ENCODE measurements at regions not wholly inside any gene's neighbourhood (a gene's known extent, or its start where the extent isn't known, plus 50 kb on each side); places are given as distances from the start of the nearest gene placed in this dataset.
A peak's percentile ranks its signal among the peaks of the same experiment; 100 is the strongest.

DNA sequence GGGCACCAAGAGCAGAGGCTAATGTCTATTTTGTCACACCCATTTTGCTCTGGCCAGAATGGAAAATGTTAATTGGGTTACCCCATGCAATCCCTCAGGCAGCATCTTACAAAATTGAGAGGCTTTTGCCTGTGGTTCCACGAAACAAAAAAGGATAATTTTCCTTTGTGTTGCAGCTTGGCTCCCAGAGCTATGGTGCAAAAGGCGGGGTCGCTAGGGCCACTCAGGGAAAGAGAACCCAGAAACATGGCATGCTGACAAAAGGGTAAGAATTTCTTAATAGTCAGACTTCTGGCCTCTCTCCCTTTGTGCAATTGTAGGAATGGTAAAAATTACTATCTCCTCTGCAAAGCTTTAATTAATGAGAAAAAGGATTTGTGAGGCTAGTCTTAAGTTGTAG is 119.6 kb upstream of the BANK1 start:
- Histone ChIP-seq H3K4me3 (no peak overlapping the region), H3K9me3 (peaks cover 0 to 7% (median 0%) of the 10 kb centered on the region in 4 donors), H3K4me1 (no peaks in the 10 kb centered on the region), H3K27me3 (no peaks in the 10 kb centered on the region), H3K27ac (no peak overlapping the region), H3K36me3 (no peaks in the 10 kb centered on the region)
- WGBS, 2 donors = 80 to 89% methylated on average over 3 of the region's 3 CpGs
- ATAC-seq (ENCODE audit: low FRiP score in 2 of 2) = no peak
- TF ChIP-seq POLR2A (IDR thresholded peaks at IDR 0.05) = no peak
- no peak for TF ChIP-seq EP300 (IDR thresholded peaks at IDR 0.05)
- TF ChIP-seq, protein P1, sequence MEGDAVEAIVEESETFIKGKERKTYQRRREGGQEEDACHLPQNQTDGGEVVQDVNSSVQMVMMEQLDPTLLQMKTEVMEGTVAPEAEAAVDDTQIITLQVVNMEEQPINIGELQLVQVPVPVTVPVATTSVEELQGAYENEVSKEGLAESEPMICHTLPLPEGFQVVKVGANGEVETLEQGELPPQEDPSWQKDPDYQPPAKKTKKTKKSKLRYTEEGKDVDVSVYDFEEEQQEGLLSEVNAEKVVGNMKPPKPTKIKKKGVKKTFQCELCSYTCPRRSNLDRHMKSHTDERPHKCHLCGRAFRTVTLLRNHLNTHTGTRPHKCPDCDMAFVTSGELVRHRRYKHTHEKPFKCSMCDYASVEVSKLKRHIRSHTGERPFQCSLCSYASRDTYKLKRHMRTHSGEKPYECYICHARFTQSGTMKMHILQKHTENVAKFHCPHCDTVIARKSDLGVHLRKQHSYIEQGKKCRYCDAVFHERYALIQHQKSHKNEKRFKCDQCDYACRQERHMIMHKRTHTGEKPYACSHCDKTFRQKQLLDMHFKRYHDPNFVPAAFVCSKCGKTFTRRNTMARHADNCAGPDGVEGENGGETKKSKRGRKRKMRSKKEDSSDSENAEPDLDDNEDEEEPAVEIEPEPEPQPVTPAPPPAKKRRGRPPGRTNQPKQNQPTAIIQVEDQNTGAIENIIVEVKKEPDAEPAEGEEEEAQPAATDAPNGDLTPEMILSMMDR (IDR thresholded peaks at IDR 0.05) = no peak
- TF ChIP-seq POLR2AphosphoS5 (IDR thresholded peaks at IDR 0.05) = no peak
- no peak for DNase-seq

DNA sequence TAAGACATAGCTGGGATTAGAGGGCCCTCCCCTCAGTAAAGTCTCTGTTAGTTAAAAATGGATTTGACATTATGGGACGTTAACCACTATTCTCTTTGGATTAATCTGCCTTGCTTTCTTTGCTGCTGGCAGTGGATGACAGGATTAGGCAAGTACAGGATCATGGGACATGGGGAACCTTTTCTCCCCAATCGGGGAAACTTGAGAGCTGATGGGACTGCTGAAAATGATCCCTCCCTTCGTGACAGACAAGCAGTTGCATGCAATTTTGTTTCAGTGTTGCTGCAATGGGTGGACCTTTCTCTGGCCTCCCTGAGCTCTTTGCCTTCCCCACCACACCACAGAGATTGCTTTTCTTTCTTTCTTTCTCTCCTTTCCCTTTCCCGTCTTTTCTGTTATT is 120.2 kb upstream of the BANK1 start:
- Histone ChIP-seq H3K4me1 (no peaks in the 10 kb centered on the region), H3K9me3 (peaks cover 0 to 7% (median 0%) of the 10 kb centered on the region in 4 donors), H3K27ac (no peak overlapping the region), H3K36me3 (no peaks in the 10 kb centered on the region), H3K27me3 (no peaks in the 10 kb centered on the region), H3K4me3 (no peak overlapping the region)
- 87 to 88% methylated on average over 4 of the region's 4 CpGs for WGBS, 2 donors
- ATAC-seq (ENCODE audit: low FRiP score in 2 of 2) (no peak), DNase-seq (no peak)
- TF ChIP-seq POLR2A (IDR thresholded peaks at IDR 0.05) = no peak
- no peak for TF ChIP-seq EP300 (IDR thresholded peaks at IDR 0.05)
- no peak for TF ChIP-seq POLR2AphosphoS5 (IDR thresholded peaks at IDR 0.05)
- TF ChIP-seq, protein P1 (IDR thresholded peaks at IDR 0.05) = no peak

DNA sequence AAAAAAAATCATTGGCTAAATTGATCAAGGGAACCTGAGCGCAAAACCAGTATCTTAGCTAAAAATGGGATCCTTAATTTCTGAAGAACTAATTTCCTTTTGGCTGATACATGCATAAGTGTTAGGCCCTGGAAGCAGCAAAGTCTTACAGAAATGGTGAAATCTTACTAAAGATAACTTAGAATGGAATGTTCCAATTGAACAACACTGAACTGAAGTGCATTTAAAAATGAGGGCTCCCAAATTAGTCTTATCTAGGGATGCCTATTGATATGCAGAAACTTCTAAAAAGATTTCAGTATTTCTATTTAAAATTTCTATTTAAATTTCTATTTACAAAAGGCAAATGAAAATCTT is 120.7 kb upstream of the BANK1 start:
- H3K27ac ChIP-seq = peak overlapping the region in 1 of 4 donors; percentile 56
- TF ChIP-seq POLR2AphosphoS5 (IDR thresholded peaks at IDR 0.05) (no peak), POLR2A (IDR thresholded peaks at IDR 0.05) (no peak), EP300 (IDR thresholded peaks at IDR 0.05) (no peak)
- TF ChIP-seq, protein P1 (IDR thresholded peaks at IDR 0.05) = no peak
- H3K4me3 ChIP-seq = no peak overlapping the region
- H3K4me1 ChIP-seq = no peaks in the 10 kb centered on the region
- H3K27me3 ChIP-seq = no peaks in the 10 kb centered on the region
- DNase-seq (no peak), ATAC-seq (ENCODE audit: low FRiP score in 2 of 2) (no peak)
- H3K36me3 ChIP-seq = no peaks in the 10 kb centered on the region
- WGBS, 2 donors = 91 to 96% methylated on average over 1 of the region's 1 CpG
- H3K9me3 ChIP-seq = peaks cover 0 to 7% (median 0%) of the 10 kb centered on the region in 4 donors

DNA sequence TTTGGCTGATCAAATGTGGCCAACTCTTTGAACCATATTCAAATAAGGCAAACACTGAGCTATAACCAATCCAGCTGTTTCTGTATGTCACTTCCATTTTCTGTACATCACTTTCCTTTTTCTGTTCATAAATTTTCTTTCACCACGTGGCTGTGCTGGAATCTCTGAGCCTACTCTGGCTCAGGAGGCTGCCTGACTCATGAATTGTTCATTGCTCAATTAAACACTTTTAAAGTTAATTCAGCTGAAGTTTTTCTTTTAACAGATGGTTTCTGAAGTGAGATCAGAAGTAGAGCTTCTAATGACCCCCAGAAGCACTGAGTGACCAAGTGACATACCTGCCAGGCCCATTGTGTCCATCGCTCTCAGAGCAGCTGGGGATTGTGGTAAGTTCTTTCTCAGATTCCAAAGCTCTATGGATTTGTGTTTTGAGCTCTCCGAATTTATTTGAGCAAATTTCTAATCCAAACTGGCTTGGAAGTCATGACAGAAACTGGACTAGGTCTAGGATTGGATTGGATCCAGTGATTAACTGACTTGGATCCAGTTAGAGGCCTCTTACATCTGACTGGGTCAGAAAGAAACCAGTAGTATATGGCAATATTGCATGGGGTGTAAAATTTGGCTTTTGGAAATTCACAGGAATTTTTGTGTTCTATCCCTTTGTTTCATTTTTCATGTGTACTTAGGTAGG is 121.2 kb upstream of the BANK1 start:
- Histone ChIP-seq H3K9me3 (peaks cover 0 to 5% (median 0%) of the 10 kb centered on the region in 4 donors), H3K27ac (peak overlapping the region in 1 of 4 donors; percentile 56), H3K4me3 (no peak overlapping the region), H3K27me3 (no peaks in the 10 kb centered on the region), H3K36me3 (no peaks in the 10 kb centered on the region), H3K4me1 (no peaks in the 10 kb centered on the region)
- DNase-seq = no peak
- 79 to 87% methylated on average over 3 of the region's 3 CpGs for WGBS, 2 donors
- no peak for ATAC-seq (ENCODE audit: low FRiP score in 2 of 2)
- no peak for TF ChIP-seq POLR2AphosphoS5 (IDR thresholded peaks at IDR 0.05)
- TF ChIP-seq EP300 (IDR thresholded peaks at IDR 0.05) = no peak
- TF ChIP-seq POLR2A (IDR thresholded peaks at IDR 0.05) = no peak

DNA sequence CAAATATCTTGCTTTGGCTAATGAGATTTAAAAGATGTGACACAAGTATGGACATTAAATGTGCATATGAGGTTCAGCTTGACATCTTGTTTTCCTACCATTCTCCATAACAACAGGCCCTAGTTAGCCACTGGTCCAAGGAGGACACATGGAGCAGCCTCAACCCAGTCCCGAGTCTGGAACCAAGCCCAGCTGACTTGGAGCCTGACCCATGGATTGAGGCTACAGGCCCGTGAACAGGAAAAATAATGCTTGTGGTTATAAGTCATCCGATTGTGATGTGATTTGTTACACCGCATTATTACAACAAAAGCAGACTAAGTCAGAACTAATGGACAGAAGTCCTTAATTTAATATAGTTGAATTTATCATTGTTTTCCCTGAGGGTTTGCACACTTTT is 123.2 kb upstream of the BANK1 start:
- no peak overlapping the region for H3K27ac ChIP-seq
- TF ChIP-seq POLR2AphosphoS5 (IDR thresholded peaks at IDR 0.05) (no peak), EP300 (IDR thresholded peaks at IDR 0.05) (no peak), POLR2A (IDR thresholded peaks at IDR 0.05) (no peak)
- TF ChIP-seq, protein P1 (IDR thresholded peaks at IDR 0.05) = no peak
- H3K9me3 ChIP-seq = no peaks in the 10 kb centered on the region
- no peak overlapping the region for H3K4me3 ChIP-seq
- WGBS, 2 donors = 91 to 96% methylated on average over 4 of the region's 4 CpGs
- H3K4me1 ChIP-seq = no peaks in the 10 kb centered on the region
- DNase-seq = no peak
- no peaks in the 10 kb centered on the region for H3K36me3 ChIP-seq
- no peak for ATAC-seq (ENCODE audit: low FRiP score in 2 of 2)
- no peaks in the 10 kb centered on the region for H3K27me3 ChIP-seq
